Stomach (tissue), 4 donors: ENCODE measurements at regions not wholly inside any gene's neighbourhood (a gene's known extent, or its start where the extent isn't known, plus 50 kb on each side); places are given as distances from the start of the nearest gene placed in this dataset.

ENCODE experiments used
- CTCF ChIP-seq, 7 experiments: fragments of 450-650 bp in 4 of 7; fragments of 200-600 bp in 3 of 7; sonication (generic) in 3 of 7; IDR thresholded peaks; one replicate each; pipeline ENCODE4 v1.5.1; 2016 to 2019; ENCODE audit warnings: antibody characterized with exemption in 7 of 7, control low read depth in 2 of 7, mild to moderate bottlenecking in 1 of 7
- POLR2A ChIP-seq, 4 donors: fragments of 450-650 bp; IDR thresholded peaks; one replicate each; pipeline ENCODE4 v1.6.1; 2016; ENCODE audit warnings: antibody characterized with exemption in 4 of 4, control low read depth in 2 of 4, mild to moderate bottlenecking in 1 of 4, moderate library complexity in 1 of 4
- POLR2AphosphoS5 ChIP-seq, 3 donors: sonication (generic); formaldehyde crosslinking; IDR thresholded peaks; one replicate each; pipeline ENCODE4 v1.6.1; 2016; ENCODE audit warnings: antibody characterized with exemption in 3 of 3

GRCh38 chr18:69196336-69196735, 204.4 kb upstream of the DOK6 start:
- TF ChIP-seq CTCF (IDR thresholded peaks at IDR 0.05) (no peak), POLR2A (IDR thresholded peaks at IDR 0.05) (no peak), POLR2AphosphoS5 (IDR thresholded peaks at IDR 0.05) (no peak)
